Lower lobe of right lung (tissue), 2 donors: ENCODE measurements at regions not wholly inside any gene's neighbourhood (a gene's known extent, or its start where the extent isn't known, plus 50 kb on each side); places are given as distances from the start of the nearest gene placed in this dataset.

Source experiments
- ATAC-seq, 2 donors: fragments of 200-7000 bp; cut with Tn5 transposase; one replicate each; pipeline ENCODE4 v1.9.1; 2020 to 2022; ENCODE audit warnings: mild to moderate bottlenecking in 2 of 2, moderate library complexity in 2 of 2
- DNase-seq: peaks from one replicate; pipeline ENCODE4 v3.0.0-alpha.2; 2020
- H3K27ac ChIP-seq: fragments of 200-600 bp; one replicate; pipeline ENCODE4 v1.8.0; 2022
- H3K27me3 ChIP-seq: fragments of 200-600 bp; one replicate; pipeline ENCODE4 v1.8.0; 2022; ENCODE audit warnings: low read depth
- H3K36me3 ChIP-seq: fragments of 200-600 bp; one replicate; pipeline ENCODE4 v1.8.0; 2022; ENCODE audit warnings: mild to moderate bottlenecking
- H3K4me1 ChIP-seq: fragments of 200-600 bp; one replicate; pipeline ENCODE4 v1.8.0; 2022
- H3K4me3 ChIP-seq: fragments of 200-600 bp; one replicate; pipeline ENCODE4 v1.8.0; 2022; ENCODE audit warnings: mild to moderate bottlenecking
- H3K9me3 ChIP-seq: fragments of 200-600 bp; one replicate; pipeline ENCODE4 v1.8.0; 2022
- CTCF ChIP-seq: fragments of 200-600 bp; IDR thresholded peaks from one replicate; pipeline ENCODE4 v1.8.0; 2022; ENCODE audit warnings: antibody characterized with exemption, mild to moderate bottlenecking
- intact Hi-C: fragments of 100-400 bp; cut with DNase I; formaldehyde crosslinking; loops from one replicate; pipeline ENCODE4 v1.11.0; 2022
- donor health status: DM: no; HTN: yes; CAD: no; lungs with severe emphysema.

- no peak for TF ChIP-seq CTCF
- H3K9me3 ChIP-seq: no peaks in the 10 kb centered on the region
- DNase-seq (no peak), ATAC-seq (no peak)
- no peak overlapping the region for H3K4me3 ChIP-seq
- intact Hi-C loops: no loop called here
- no peaks in the 10 kb centered on the region for H3K36me3 ChIP-seq
- no peaks in the 10 kb centered on the region for H3K27me3 ChIP-seq
- no peaks in the 10 kb centered on the region for H3K4me1 ChIP-seq
- H3K27ac ChIP-seq: no peak overlapping the region
Observed at GRCh38 chr2:66724241-66724640, 289.3 kb downstream of the MEIS1 start.

GRCh38 chr2:66729416-66730330 lies 294.7 kb downstream of the MEIS1 start:
- Histone ChIP-seq H3K36me3 (no peaks in the 10 kb centered on the region), H3K4me3 (no peak overlapping the region), H3K27me3 (no peaks in the 10 kb centered on the region), H3K27ac (no peak overlapping the region), H3K9me3 (no peaks in the 10 kb centered on the region), H3K4me1 (no peaks in the 10 kb centered on the region)
- ATAC-seq (no peak), DNase-seq (no peak)
- no peak for TF ChIP-seq CTCF
- intact Hi-C loops: no loop called here

GRCh38 chr2:66730441-66730840 lies 295.5 kb downstream of the MEIS1 start:
- Histone ChIP-seq H3K4me3 (no peak overlapping the region), H3K4me1 (no peaks in the 10 kb centered on the region), H3K27me3 (no peaks in the 10 kb centered on the region), H3K27ac (no peak overlapping the region), H3K36me3 (no peaks in the 10 kb centered on the region), H3K9me3 (no peaks in the 10 kb centered on the region)
- DNase-seq (no peak), ATAC-seq (no peak)
- intact Hi-C loops: no loop called here
- no peak for TF ChIP-seq CTCF

GRCh38 chr2:66733364-66733999 lies 298.6 kb downstream of the MEIS1 start:
- TF ChIP-seq CTCF: no peak
- Histone ChIP-seq H3K36me3 (no peaks in the 10 kb centered on the region), H3K27ac (no peak overlapping the region), H3K27me3 (no peaks in the 10 kb centered on the region), H3K4me1 (no peaks in the 10 kb centered on the region), H3K9me3 (no peaks in the 10 kb centered on the region), H3K4me3 (no peak overlapping the region)
- intact Hi-C loops: no loop called here
- DNase-seq: no peak
- no peak for ATAC-seq

- intact Hi-C loops: no loop called here
- H3K9me3 ChIP-seq: no peaks in the 10 kb centered on the region
- H3K36me3 ChIP-seq: no peaks in the 10 kb centered on the region
- no peak overlapping the region for H3K4me3 ChIP-seq
- TF ChIP-seq CTCF: no peak
- no peak for DNase-seq
- H3K27ac ChIP-seq: no peak overlapping the region
- no peaks in the 10 kb centered on the region for H3K27me3 ChIP-seq
- H3K4me1 ChIP-seq: no peaks in the 10 kb centered on the region
- no peak for ATAC-seq
Observed at GRCh38 chr2:66748939-66749338, 314.0 kb downstream of the MEIS1 start.
